H1 (cell line): ENCODE measurements at regions not wholly inside any gene's neighbourhood (a gene's known extent, or its start where the extent isn't known, plus 50 kb on each side); places are given as distances from the start of the nearest gene placed in this dataset.

Experiments
- CTCF ChIA-PET: fragments of 300-600 bp; sonication (Branson Sonifier 250); formaldehyde crosslinking; loops from one replicate; lab custom pipeline; 2021; ENCODE audit not compliant: partially characterized antibody; lab: Charles Lee
- POLR2A ChIA-PET: fragments of 300-600 bp; sonication (Branson Sonifier 250); formaldehyde crosslinking; loops from one replicate; lab custom pipeline; 2021; ENCODE audit warnings: inconsistent platforms; ENCODE audit not compliant: partially characterized antibody; lab: Charles Lee
- DNase-seq, 2 experiments: peaks; one replicate each; pipeline versions ENCODE4 v3.0.0 to v3.0.0-alpha.2; 2010 to 2022; ENCODE audit warnings: low spot score in 2 of 2, low read depth in 1 of 2, mixed read lengths in 1 of 2
- FAIRE-seq: peaks from 2 replicates; lab custom pipeline; 2011; peaks lifted over from hg19 to GRCh38; lab: Jason Lieb, UNC
- H2AFZ ChIP-seq: 2 replicates; pipeline ENCODE4 v1.8.1; 2012; ENCODE audit warnings: low read length, inconsistent platforms
- H2AK5ac ChIP-seq: 2 replicates; pipeline ENCODE4 v1.6.1; 2013; ENCODE audit warnings: low read depth, low read length
- H2BK120ac ChIP-seq: replicated peaks from 2 replicates; pipeline ENCODE3; 2013; ENCODE audit warnings: low read depth, low read length, inconsistent platforms
- H2BK12ac ChIP-seq: 2 replicates; pipeline ENCODE4 v1.6.1; 2013; ENCODE audit warnings: low read depth, low read length
- H2BK15ac ChIP-seq: 2 replicates; pipeline ENCODE4 v1.6.1; 2013; ENCODE audit warnings: low read length
- H2BK20ac ChIP-seq: 2 replicates; pipeline ENCODE4 v1.6.1; 2013; ENCODE audit warnings: low read length
- H2BK5ac ChIP-seq: 2 replicates; pipeline ENCODE4 v1.6.1; 2013; ENCODE audit warnings: low read depth, low read length
- H3K14ac ChIP-seq: 2 replicates; pipeline ENCODE4 v1.6.1; 2013; ENCODE audit warnings: inconsistent platforms; ENCODE audit not compliant: insufficient read length
- H3K18ac ChIP-seq: 2 replicates; pipeline ENCODE4 v1.6.1; 2013; ENCODE audit warnings: low read length; ENCODE audit errors: extremely low read depth
- H3K23ac ChIP-seq: 2 replicates; pipeline ENCODE4 v1.6.1; 2013; ENCODE audit warnings: inconsistent platforms; ENCODE audit not compliant: insufficient read length
- H3K23me2 ChIP-seq: 2 replicates; pipeline ENCODE4 v1.6.1; 2013; ENCODE audit warnings: low read depth, low read length
- H3K27ac ChIP-seq: 2 replicates; pipeline ENCODE4 v1.6.1; 2011; ENCODE audit warnings: low read depth, low read length, inconsistent platforms
- H3K27me3 ChIP-seq, 4 experiments: replicated peaks in 1 of 4; 1 replicate in 1 of 4; 2 replicates in 3 of 4; pipeline versions ENCODE4 v1.6.1 to v1.8.1; 2011 to 2013; ENCODE audit warnings: low read length in 3 of 4, mild to moderate bottlenecking in 3 of 4, inconsistent platforms in 2 of 4, mixed read lengths in 2 of 4, moderate library complexity in 1 of 4; ENCODE audit not compliant: control insufficient read depth in 3 of 4, insufficient read depth in 3 of 4; ENCODE audit errors: extremely low read depth in 1 of 4
- H3K36me3 ChIP-seq, 4 experiments: 2 replicates each; pipeline versions ENCODE4 v1.6.1 to v1.8.1; 2011 to 2013; ENCODE audit warnings: mild to moderate bottlenecking in 4 of 4, low read length in 3 of 4, moderate library complexity in 2 of 4, control low read depth in 1 of 4, inconsistent platforms in 1 of 4; ENCODE audit not compliant: insufficient read depth in 4 of 4, control insufficient read depth in 2 of 4
- H3K4ac ChIP-seq: replicated peaks from 2 replicates; pipeline ENCODE3; 2013; ENCODE audit warnings: low read length, low read depth, mixed read lengths, inconsistent platforms; ENCODE audit not compliant: insufficient read length
- H3K4me1 ChIP-seq, 4 experiments: replicated peaks in 1 of 4; 1 replicate in 1 of 4; 2 replicates in 3 of 4; pipeline versions ENCODE4 v1.6.1 to v1.8.1; 2011 to 2013; ENCODE audit warnings: low read length in 3 of 4, inconsistent platforms in 2 of 4, mixed read lengths in 1 of 4; ENCODE audit not compliant: insufficient read depth in 4 of 4, control insufficient read depth in 3 of 4
- H3K4me2 ChIP-seq, 2 experiments: 2 replicates each; pipeline versions ENCODE4 v1.6.1 to v1.8.1; 2011 to 2013; ENCODE audit warnings: low read depth in 2 of 2, low read length in 2 of 2, control low read depth in 1 of 2, inconsistent platforms in 1 of 2, mild to moderate bottlenecking in 1 of 2; ENCODE audit not compliant: insufficient read depth in 1 of 2
- H3K4me3 ChIP-seq, 4 experiments: fragments of 200-600, 300-600 bp in 1 of 4; sonication (generic), shearing (Covaris generic), sonication (Bioruptor Twin) in 1 of 4; 2 replicates each; pipeline versions ENCODE4 v1.5.1 to v1.8.1; 2011 to 2016; ENCODE audit warnings: low read length in 4 of 4, low read depth in 3 of 4, control low read depth in 2 of 4, inconsistent platforms in 2 of 4, mild to moderate bottlenecking in 2 of 4, mixed read lengths in 1 of 4, moderate library complexity in 1 of 4; ENCODE audit not compliant: insufficient read depth in 2 of 4; ENCODE audit errors: extremely low read depth in 1 of 4
- H3K56ac ChIP-seq: replicated peaks from 2 replicates; pipeline ENCODE3; 2013; ENCODE audit warnings: low read depth, mild to moderate bottlenecking, mixed read lengths, low read length, inconsistent platforms; ENCODE audit not compliant: insufficient read length
- H3K79me1 ChIP-seq: 2 replicates; pipeline ENCODE4 v1.6.1; 2013; ENCODE audit warnings: low read depth, low read length, control low read depth
- H3K79me2 ChIP-seq, 2 experiments: 2 replicates each; pipeline versions ENCODE4 v1.6.1 to v1.8.1; 2012 to 2013; ENCODE audit warnings: low read length in 2 of 2, mild to moderate bottlenecking in 2 of 2, inconsistent platforms in 1 of 2; ENCODE audit not compliant: insufficient read depth in 2 of 2, control insufficient read depth in 1 of 2
- H3K9ac ChIP-seq, 4 experiments: replicated peaks in 1 of 4; 1 replicate in 1 of 4; 2 replicates in 3 of 4; pipeline versions ENCODE4 v1.6.1 to v1.8.1; 2011 to 2013; ENCODE audit warnings: low read depth in 3 of 4, low read length in 3 of 4, control low read depth in 2 of 4, mild to moderate bottlenecking in 2 of 4, moderate library complexity in 2 of 4, inconsistent platforms in 1 of 4; ENCODE audit errors: extremely low read depth in 1 of 4
- H3K9me3 ChIP-seq, 2 experiments: 2 replicates each; pipeline versions ENCODE4 v1.6.1 to v1.8.1; 2012 to 2013; ENCODE audit warnings: mild to moderate bottlenecking in 2 of 2, moderate library complexity in 2 of 2, control low read depth in 1 of 2, inconsistent platforms in 1 of 2, low read depth in 1 of 2, low read length in 1 of 2, mixed read lengths in 1 of 2; ENCODE audit not compliant: insufficient read depth in 2 of 2
- H4K20me1 ChIP-seq, 2 experiments: replicated peaks in 1 of 2; 2 replicates each; pipeline versions ENCODE3 to v1.8.1; 2011 to 2013; ENCODE audit warnings: inconsistent platforms in 2 of 2, low read length in 2 of 2, mild to moderate bottlenecking in 1 of 2; ENCODE audit not compliant: insufficient read depth in 2 of 2, control insufficient read depth in 1 of 2
- H4K5ac ChIP-seq: 2 replicates; pipeline ENCODE4 v1.6.1; 2013; ENCODE audit warnings: low read length, low read depth, mixed read lengths, inconsistent platforms; ENCODE audit not compliant: insufficient read length
- H4K8ac ChIP-seq: 2 replicates; pipeline ENCODE4 v1.8.0; 2013; ENCODE audit warnings: mild to moderate bottlenecking, moderate library complexity, low read length, inconsistent platforms; ENCODE audit not compliant: insufficient read depth; ENCODE audit errors: extremely low read depth
- H4K91ac ChIP-seq: replicated peaks from 2 replicates; pipeline ENCODE3; 2013; ENCODE audit warnings: low read length, mixed read lengths, inconsistent platforms; ENCODE audit not compliant: insufficient read length
- BCL11A ChIP-seq, 2 experiments: IDR thresholded peaks; one replicate each; pipeline ENCODE4 v1.6.1; 2011; ENCODE audit warnings: low read depth in 2 of 2, low read length in 2 of 2, mild to moderate bottlenecking in 2 of 2
- CTBP2 ChIP-seq: IDR thresholded peaks from 2 replicates; pipeline ENCODE4 v1.7.0; 2011; ENCODE audit warnings: borderline replicate concordance, mild to moderate bottlenecking, moderate library complexity, mixed read lengths, low read length; ENCODE audit not compliant: insufficient read depth, insufficient read length
- EP300 ChIP-seq, 2 experiments: IDR thresholded peaks; 1 replicate in 1 of 2; 2 replicates in 1 of 2; pipeline ENCODE4 v1.6.1; 2011 to 2012; ENCODE audit warnings: low read depth in 2 of 2, low read length in 2 of 2, mild to moderate bottlenecking in 2 of 2, borderline replicate concordance in 1 of 2, inconsistent platforms in 1 of 2, moderate library complexity in 1 of 2
- GABPA ChIP-seq: IDR thresholded peaks from 2 replicates; pipeline ENCODE4 v1.6.1; 2011; ENCODE audit warnings: mild to moderate bottlenecking, low read length, moderate library complexity, borderline replicate concordance; ENCODE audit not compliant: insufficient read depth
- HDAC2 ChIP-seq, 2 experiments: fragments of 300-600 bp in 1 of 2; sonication (generic) in 1 of 2; IDR thresholded peaks; 2 replicates each; pipeline ENCODE4 v1.6.1; 2011 to 2012; ENCODE audit warnings: low read depth in 2 of 2, low read length in 2 of 2, mild to moderate bottlenecking in 2 of 2, moderate library complexity in 2 of 2, borderline replicate concordance in 1 of 2, inconsistent platforms in 1 of 2
- KDM4A ChIP-seq: IDR thresholded peaks from one replicate; pipeline ENCODE4 v1.7.1; 2012; ENCODE audit warnings: low read depth, mild to moderate bottlenecking, moderate library complexity, low read length, inconsistent platforms; ENCODE audit not compliant: severe bottlenecking
- MAFK ChIP-seq: IDR thresholded peaks from 2 replicates; pipeline ENCODE4 v1.6.1; 2012; ENCODE audit warnings: low read depth, mild to moderate bottlenecking, improper control_type of control experiment, low read length
- NRF1 ChIP-seq: IDR thresholded peaks from 2 replicates; pipeline ENCODE4 v1.6.1; 2011; ENCODE audit warnings: mild to moderate bottlenecking, low read depth, low read length, improper control_type of control experiment
- RAD21 ChIP-seq, 2 experiments: IDR thresholded peaks in 1 of 2; conservative IDR thresholded peaks in 1 of 2; 2 replicates each; pipeline ENCODE4 v1.6.1; 2011; ENCODE audit warnings: low read depth in 2 of 2, low read length in 2 of 2, improper control_type of control experiment in 1 of 2, inconsistent platforms in 1 of 2, mild to moderate bottlenecking in 1 of 2, moderate library complexity in 1 of 2
- TAF1 ChIP-seq: IDR thresholded peaks from 2 replicates; pipeline ENCODE4 v1.6.1; 2011; ENCODE audit warnings: mild to moderate bottlenecking, low read depth, low read length
- TBP ChIP-seq: IDR thresholded peaks from 2 replicates; pipeline ENCODE4 v1.6.1; 2011; ENCODE audit warnings: low read depth, low read length, improper control_type of control experiment
- WGBS, 2 experiments: shearing (Covaris generic) in 1 of 2; methylation state at CpG; one replicate each; pipeline versions ENCODE4 v1.1.6 to v1.1.7; 2013 to 2015; ENCODE audit warnings: low lambda C conversion rate in 2 of 2, mixed read lengths in 2 of 2, inconsistent platforms in 1 of 2, low coverage in 1 of 2, missing lambda C conversion rate in 1 of 2; ENCODE audit not compliant: insufficient replicate concordance in 2 of 2, insufficient coverage in 1 of 2, insufficient read length in 1 of 2; ENCODE audit errors: extremely low coverage in 1 of 2, missing lambda C conversion rate in 1 of 2; 5-methylcytosine and 5-hydroxymethylcytosine counted together

GRCh38 chr2:67075530-67076238 is 321.4 kb upstream of the ETAA1 start:
- no peaks in the 10 kb centered on the region for H3K4me1 ChIP-seq
- H3K4ac ChIP-seq = no peak overlapping the region
- no peak overlapping the region for H2BK20ac ChIP-seq
- H3K9ac ChIP-seq = no peak overlapping the region
- no peak overlapping the region for H2AFZ ChIP-seq
- no peak overlapping the region for H4K5ac ChIP-seq
- H2BK120ac ChIP-seq = no peak overlapping the region
- no peak overlapping the region for H3K23ac ChIP-seq
- no peak overlapping the region for H3K4me3 ChIP-seq
- H2BK12ac ChIP-seq = no peak overlapping the region
- no peak overlapping the region for H3K27ac ChIP-seq
- CTCF ChIA-PET = interaction anchor here (0.6 kb wide), 1 partner anchor 908 kb away, joined by 3 read pairs; no protein-coding TSS in a partner anchor
- H3K4me2 ChIP-seq = no peak overlapping the region
- H3K36me3 ChIP-seq = peaks cover 0 to 2% (median 0%) of the 10 kb centered on the region in 4 experiments; a peak in 2 of 8 replicates
- H3K9me3 ChIP-seq = peaks cover 0 to 6% of the 10 kb centered on the region in 2 experiments; a peak in 1 of 4 replicates
- DNase-seq = no peak
- H2BK5ac ChIP-seq = no peak overlapping the region
- H2AK5ac ChIP-seq = no peak overlapping the region
- H3K56ac ChIP-seq = no peak overlapping the region
- 95% methylated on average over 3 of the region's 3 CpGs; no CpG with 5 or more reads in 1 of the 2 experiments for WGBS, 2 experiments
- no peaks in the 10 kb centered on the region for H3K23me2 ChIP-seq
- peaks cover 0 to 1% (median 0%) of the 10 kb centered on the region in 4 experiments; a peak in 1 of 7 replicates for H3K27me3 ChIP-seq
- TF ChIP-seq NRF1 (no peak), HDAC2 (IDR thresholded peaks at IDR 0.05; ENCODE audit: borderline replicate concordance in 1 of 2, low read depth in 2 of 2, low read length in 2 of 2) (no peak), GABPA (no peak), CTBP2 (no peak), EP300 (IDR thresholded peaks at IDR 0.05; ENCODE audit: borderline replicate concordance in 1 of 2, low read depth in 2 of 2, low read length in 2 of 2) (no peak), RAD21 (IDR thresholded peaks at IDR 0.05 in 1 of 2, conservative IDR thresholded peaks at IDR 0.05 in 1 of 2; ENCODE audit: low read depth in 2 of 2, low read length in 2 of 2) (no peak), KDM4A (no peak), BCL11A (IDR thresholded peaks at IDR 0.05; ENCODE audit: low read depth in 2 of 2, low read length in 2 of 2) (no peak), MAFK (no peak), TAF1 (no peak), TBP (no peak)
- TF ChIP-seq, all 59 proteins: peak for 0
- POLR2A ChIA-PET = no interaction called here
- Histone ChIP-seq H3K18ac (no peak overlapping the region), H3K14ac (no peak overlapping the region), H3K79me1 (no peaks in the 10 kb centered on the region), H2BK15ac (no peak overlapping the region), H3K79me2 (no peaks in the 10 kb centered on the region), H4K20me1 (no peaks in the 10 kb centered on the region), H4K8ac (no peak overlapping the region), H4K91ac (no peak overlapping the region)
- FAIRE-seq = no peak
